ENCODE measurements at regions not wholly inside any gene's neighbourhood (a gene's known extent, or its start where the extent isn't known, plus 50 kb on each side); places are given as distances from the start of the nearest gene placed in this dataset.

DNA sequence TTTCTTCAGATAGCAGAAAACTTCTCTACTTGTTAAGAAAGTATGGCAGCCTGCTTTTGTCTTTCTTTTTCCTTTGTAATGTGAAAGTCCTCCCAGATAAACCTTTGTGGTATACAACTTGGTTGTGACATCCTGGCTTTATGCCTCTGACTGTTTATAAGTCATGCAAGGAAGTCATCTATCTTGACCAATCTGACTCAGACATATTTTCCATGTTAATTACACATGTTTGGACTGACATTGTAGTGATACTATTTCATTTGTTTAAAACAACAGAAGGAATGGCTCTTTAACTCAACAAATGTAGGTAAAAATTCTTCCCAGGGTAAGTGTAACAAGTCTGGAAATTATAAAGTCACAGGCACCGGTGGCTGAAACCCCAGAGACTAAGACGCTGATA lies 341.6 kb upstream of the MEOX2 start:
- no peaks in the 10 kb centered on the region for H3K4me1 ChIP-seq (replicated peaks in 1 of 2; ENCODE audit: control insufficient read depth in 2 of 2, insufficient read depth in 2 of 2, low read length in 2 of 2)
- ChIA-PET POLR2A (interaction anchor here (0.6 kb wide), 1 partner anchor 618 kb away, joined by 3 read pairs; the partner anchor contains the start of gene BZW2), CTCF (ENCODE audit: low intra/inter-chr PET ratio) (no interaction called here)
- no peak overlapping the region for H3K4me3 ChIP-seq
- ATAC-seq = no peak
- FAIRE-seq = no peak
- no peak for DNase-seq (ENCODE audit: extremely low read depth in 1 of 4, low spot score in 3 of 4)
- no peaks in the 10 kb centered on the region for H3K79me2 ChIP-seq (ENCODE audit: control insufficient read depth, insufficient read depth, low read length)
- no peaks in the 10 kb centered on the region for H3K9me3 ChIP-seq (replicated peaks; ENCODE audit: control insufficient read depth, insufficient read depth, low read depth, low read length)
- no peaks in the 10 kb centered on the region for H3K27me3 ChIP-seq (ENCODE audit: control insufficient read depth in 2 of 2, insufficient read depth in 2 of 2, low read length in 2 of 2)
- no peak overlapping the region for H3K27ac ChIP-seq (ENCODE audit: extremely low read depth, low read depth, low read length)
- TF ChIP-seq SREBF1 (IDR thresholded peaks at IDR 0.05; ENCODE audit: borderline replicate concordance, low read depth, low read length) = no peak
- no peak for TF ChIP-seq EHMT2 (IDR thresholded peaks at IDR 0.05)
- TF ChIP-seq TAF1 (IDR thresholded peaks at IDR 0.05; ENCODE audit: control insufficient read depth, extremely low read depth, insufficient read depth, low read length, severe bottlenecking) = no peak
- TF ChIP-seq, protein P1, sequence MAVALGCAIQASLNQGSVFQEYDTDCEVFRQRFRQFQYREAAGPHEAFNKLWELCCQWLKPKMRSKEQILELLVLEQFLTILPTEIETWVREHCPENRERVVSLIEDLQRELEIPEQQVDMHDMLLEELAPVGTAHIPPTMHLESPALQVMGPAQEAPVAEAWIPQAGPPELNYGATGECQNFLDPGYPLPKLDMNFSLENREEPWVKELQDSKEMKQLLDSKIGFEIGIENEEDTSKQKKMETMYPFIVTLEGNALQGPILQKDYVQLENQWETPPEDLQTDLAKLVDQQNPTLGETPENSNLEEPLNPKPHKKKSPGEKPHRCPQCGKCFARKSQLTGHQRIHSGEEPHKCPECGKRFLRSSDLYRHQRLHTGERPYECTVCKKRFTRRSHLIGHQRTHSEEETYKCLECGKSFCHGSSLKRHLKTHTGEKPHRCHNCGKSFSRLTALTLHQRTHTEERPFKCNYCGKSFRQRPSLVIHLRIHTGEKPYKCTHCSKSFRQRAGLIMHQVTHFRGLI (CRISPR knock-in tag; IDR thresholded peaks at IDR 0.05) = no peak
- no peaks in the 10 kb centered on the region for H3K9me1 ChIP-seq (ENCODE audit: control insufficient read depth, insufficient read depth, low read length)
- no peak overlapping the region for H2AFZ ChIP-seq (ENCODE audit: low read depth, low read length)
- H3K9ac ChIP-seq (ENCODE audit: insufficient read depth in 1 of 2, low read depth in 2 of 2, low read length in 2 of 2) = no peak overlapping the region
- no TSS peak for BruUV-seq (replicated peaks)
- intact Hi-C loops (cut with micrococcal nuclease) = no loop called here
- WGBS (ENCODE audit: insufficient coverage, low coverage, missing lambda C conversion rate) = 0% methylated on average over 2 of the region's 2 CpGs
- H3K4me2 ChIP-seq (ENCODE audit: insufficient read depth, low read length) = no peak overlapping the region
- H4K20me1 ChIP-seq (replicated peaks; ENCODE audit: control insufficient read depth, insufficient read depth, low read length) = no peaks in the 10 kb centered on the region
- H3K36me3 ChIP-seq (ENCODE audit: control insufficient read depth, insufficient read depth, low read length) = no peaks in the 10 kb centered on the region
- in situ Hi-C loops (cut with MboI) = no loop called here

DNA sequence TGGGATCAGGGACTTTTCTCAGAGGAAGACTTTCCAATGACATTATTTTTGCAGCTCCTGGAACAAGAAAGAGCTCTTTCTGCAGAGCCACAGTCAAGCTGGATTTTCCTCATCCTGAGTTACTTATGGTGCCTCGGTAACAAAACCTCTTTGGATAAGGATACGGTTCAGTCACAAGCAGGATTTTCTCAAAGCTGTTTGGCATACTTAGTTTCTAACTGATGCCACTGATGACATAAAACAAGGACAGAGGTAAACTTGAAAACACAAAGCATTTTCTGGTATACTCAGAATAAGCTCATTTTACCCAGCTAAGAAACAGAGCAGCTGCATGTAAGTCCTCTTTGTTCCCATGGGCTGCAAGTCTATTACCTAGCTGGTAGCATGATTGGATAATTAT lies 340.9 kb upstream of the MEOX2 start:
- POLR2A ChIA-PET = interaction anchor here (0.6 kb wide), 1 partner anchor 619 kb away, joined by 3 read pairs; the partner anchor contains the start of gene BZW2
- H3K9me3 ChIP-seq (replicated peaks; ENCODE audit: control insufficient read depth, insufficient read depth, low read depth, low read length) = no peaks in the 10 kb centered on the region
- no peak overlapping the region for H3K4me2 ChIP-seq (ENCODE audit: insufficient read depth, low read length)
- H4K20me1 ChIP-seq (replicated peaks; ENCODE audit: control insufficient read depth, insufficient read depth, low read length) = no peaks in the 10 kb centered on the region
- in situ Hi-C loops (cut with MboI) = no loop called here
- no peak overlapping the region for H3K9ac ChIP-seq (ENCODE audit: insufficient read depth in 1 of 2, low read depth in 2 of 2, low read length in 2 of 2)
- WGBS (ENCODE audit: insufficient coverage, low coverage, missing lambda C conversion rate) = 3% methylated on average over 2 of the region's 2 CpGs
- ATAC-seq (no peak), DNase-seq (ENCODE audit: extremely low read depth in 1 of 4, low spot score in 3 of 4) (no peak), FAIRE-seq (no peak)
- no peak overlapping the region for H3K4me3 ChIP-seq
- no peaks in the 10 kb centered on the region for H3K79me2 ChIP-seq (ENCODE audit: control insufficient read depth, insufficient read depth, low read length)
- H3K9me1 ChIP-seq (ENCODE audit: control insufficient read depth, insufficient read depth, low read length) = no peaks in the 10 kb centered on the region
- intact Hi-C loops (cut with micrococcal nuclease) = no loop called here
- BruUV-seq (replicated peaks) = no TSS peak
- H2AFZ ChIP-seq (ENCODE audit: low read depth, low read length) = no peak overlapping the region
- H3K36me3 ChIP-seq (ENCODE audit: control insufficient read depth, insufficient read depth, low read length) = no peaks in the 10 kb centered on the region
- H3K27me3 ChIP-seq (ENCODE audit: control insufficient read depth in 2 of 2, insufficient read depth in 2 of 2, low read length in 2 of 2) = no peaks in the 10 kb centered on the region
- no peaks in the 10 kb centered on the region for H3K4me1 ChIP-seq (replicated peaks in 1 of 2; ENCODE audit: control insufficient read depth in 2 of 2, insufficient read depth in 2 of 2, low read length in 2 of 2)
- no peak overlapping the region for H3K27ac ChIP-seq (ENCODE audit: extremely low read depth, low read depth, low read length)
- CTCF ChIA-PET (ENCODE audit: low intra/inter-chr PET ratio) = no interaction called here
- TF ChIP-seq HDAC1 (IDR thresholded peaks at IDR 0.05) (no peak), ZFP1 (CRISPR knock-in tag; IDR thresholded peaks at IDR 0.05) (no peak), CBX8 (IDR thresholded peaks at IDR 0.05; ENCODE audit: borderline replicate concordance, extremely low read depth, low read depth, low read length, poor library complexity, severe bottlenecking) (no peak), ZNF197 (CRISPR knock-in tag; IDR thresholded peaks at IDR 0.05; ENCODE audit: low read depth) (no peak)
- TF ChIP-seq, protein P2, sequence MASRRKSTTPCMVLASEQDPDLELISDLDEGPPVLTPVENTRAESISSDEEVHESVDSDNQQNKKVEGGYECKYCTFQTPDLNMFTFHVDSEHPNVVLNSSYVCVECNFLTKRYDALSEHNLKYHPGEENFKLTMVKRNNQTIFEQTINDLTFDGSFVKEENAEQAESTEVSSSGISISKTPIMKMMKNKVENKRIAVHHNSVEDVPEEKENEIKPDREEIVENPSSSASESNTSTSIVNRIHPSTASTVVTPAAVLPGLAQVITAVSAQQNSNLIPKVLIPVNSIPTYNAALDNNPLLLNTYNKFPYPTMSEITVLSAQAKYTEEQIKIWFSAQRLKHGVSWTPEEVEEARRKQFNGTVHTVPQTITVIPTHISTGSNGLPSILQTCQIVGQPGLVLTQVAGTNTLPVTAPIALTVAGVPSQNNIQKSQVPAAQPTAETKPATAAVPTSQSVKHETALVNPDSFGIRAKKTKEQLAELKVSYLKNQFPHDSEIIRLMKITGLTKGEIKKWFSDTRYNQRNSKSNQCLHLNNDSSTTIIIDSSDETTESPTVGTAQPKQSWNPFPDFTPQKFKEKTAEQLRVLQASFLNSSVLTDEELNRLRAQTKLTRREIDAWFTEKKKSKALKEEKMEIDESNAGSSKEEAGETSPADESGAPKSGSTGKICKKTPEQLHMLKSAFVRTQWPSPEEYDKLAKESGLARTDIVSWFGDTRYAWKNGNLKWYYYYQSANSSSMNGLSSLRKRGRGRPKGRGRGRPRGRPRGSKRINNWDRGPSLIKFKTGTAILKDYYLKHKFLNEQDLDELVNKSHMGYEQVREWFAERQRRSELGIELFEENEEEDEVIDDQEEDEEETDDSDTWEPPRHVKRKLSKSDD (conservative IDR thresholded peaks at IDR 0.05; ENCODE audit: low read length) = no peak
- TF ChIP-seq, protein P3, sequence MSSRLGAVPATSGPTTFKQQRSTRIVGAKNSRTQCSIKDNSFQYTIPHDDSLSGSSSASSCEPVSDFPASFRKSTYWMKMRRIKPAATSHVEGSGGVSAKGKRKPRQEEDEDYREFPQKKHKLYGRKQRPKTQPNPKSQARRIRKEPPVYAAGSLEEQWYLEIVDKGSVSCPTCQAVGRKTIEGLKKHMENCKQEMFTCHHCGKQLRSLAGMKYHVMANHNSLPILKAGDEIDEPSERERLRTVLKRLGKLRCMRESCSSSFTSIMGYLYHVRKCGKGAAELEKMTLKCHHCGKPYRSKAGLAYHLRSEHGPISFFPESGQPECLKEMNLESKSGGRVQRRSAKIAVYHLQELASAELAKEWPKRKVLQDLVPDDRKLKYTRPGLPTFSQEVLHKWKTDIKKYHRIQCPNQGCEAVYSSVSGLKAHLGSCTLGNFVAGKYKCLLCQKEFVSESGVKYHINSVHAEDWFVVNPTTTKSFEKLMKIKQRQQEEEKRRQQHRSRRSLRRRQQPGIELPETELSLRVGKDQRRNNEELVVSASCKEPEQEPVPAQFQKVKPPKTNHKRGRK (tag; IDR thresholded peaks at IDR 0.05) = no peak
